CD8-positive, alpha-beta memory T cell (primary cell): ENCODE measurements at regions not wholly inside any gene's neighbourhood (a gene's known extent, or its start where the extent isn't known, plus 50 kb on each side); places are given as distances from the start of the nearest gene placed in this dataset.
A peak's percentile ranks its signal among the peaks of the same experiment; 100 is the strongest.

ENCODE experiments used
- CTCF ChIA-PET: fragments of 350-600 bp; sonication (Branson Sonifier 250); formaldehyde crosslinking; loops from one replicate; lab custom pipeline; 2021; ENCODE audit warnings: antibody characterized with exemption; lab: Charles Lee
- POLR2A ChIA-PET: fragments of 350-600 bp; sonication (Branson Sonifier 250); formaldehyde crosslinking; loops from one replicate; lab custom pipeline; 2021; ENCODE audit warnings: antibody characterized with exemption; lab: Charles Lee
- DNase-seq, 5 donors: peaks; one replicate each; pipeline versions ENCODE4 v3.0.0 to v3.0.0-alpha.2; 2020 to 2022; ENCODE audit warnings: mixed read lengths in 1 of 5
- H3K27ac ChIP-seq: one replicate; pipeline ENCODE4 v1.7.0; 2013; ENCODE audit warnings: low read depth, mild to moderate bottlenecking, low read length, moderate library complexity
- H3K27me3 ChIP-seq: 2 replicates; pipeline ENCODE4 v1.7.0; 2013; ENCODE audit warnings: low read length, mild to moderate bottlenecking; ENCODE audit not compliant: insufficient read depth, poor library complexity, severe bottlenecking
- H3K36me3 ChIP-seq: 2 replicates; pipeline ENCODE4 v1.7.0; 2013; ENCODE audit warnings: mild to moderate bottlenecking, low read length, moderate library complexity; ENCODE audit not compliant: insufficient read depth
- H3K4me1 ChIP-seq: 2 replicates; pipeline ENCODE4 v1.7.0; 2013; ENCODE audit warnings: mild to moderate bottlenecking, low read length, moderate library complexity; ENCODE audit not compliant: insufficient read depth
- H3K4me3 ChIP-seq: 2 replicates; pipeline ENCODE4 v1.7.0; 2013; ENCODE audit warnings: mild to moderate bottlenecking, low read length
- H3K9me3 ChIP-seq: 2 replicates; pipeline ENCODE4 v1.7.0; 2013; ENCODE audit warnings: mild to moderate bottlenecking, low read length
- H3K27ac Mint-ChIP-seq, 8 donors: one replicate each; pipeline ENCODE4 v1.8.0; 2020 to 2021; ENCODE audit warnings: mixed read lengths in 8 of 8, mild to moderate bottlenecking in 6 of 8, inconsistent platforms in 3 of 8, moderate library complexity in 3 of 8
- H3K27me3 Mint-ChIP-seq, 2 donors: one replicate each; pipeline ENCODE4 v1.8.0; 2020 to 2021; ENCODE audit warnings: mixed read lengths in 2 of 2, mild to moderate bottlenecking in 1 of 2, moderate library complexity in 1 of 2
- H3K36me3 Mint-ChIP-seq, 3 donors: one replicate each; pipeline ENCODE4 v1.8.0; 2020 to 2021; ENCODE audit warnings: mixed read lengths in 3 of 3, inconsistent platforms in 1 of 3, mild to moderate bottlenecking in 1 of 3
- H3K4me1 Mint-ChIP-seq, 3 donors: one replicate each; pipeline ENCODE4 v1.8.0; 2020 to 2021; ENCODE audit warnings: mixed read lengths in 3 of 3, inconsistent platforms in 1 of 3, mild to moderate bottlenecking in 1 of 3
- H3K4me3 Mint-ChIP-seq, 7 donors: one replicate each; pipeline ENCODE4 v1.8.0; 2020 to 2021; ENCODE audit warnings: mixed read lengths in 7 of 7, mild to moderate bottlenecking in 6 of 7, moderate library complexity in 4 of 7, inconsistent platforms in 2 of 7
- H3K9me3 Mint-ChIP-seq, 5 donors: one replicate each; pipeline ENCODE4 v1.8.0; 2020 to 2022; ENCODE audit warnings: mixed read lengths in 5 of 5, mild to moderate bottlenecking in 3 of 5, moderate library complexity in 2 of 5, inconsistent platforms in 1 of 5

GRCh38 chr12:114269153-114269552, 136.8 kb downstream of the TBX5 start:
- H3K36me3 ChIP-seq: no peaks in the 10 kb centered on the region
- no peaks in the 10 kb centered on the region for H3K9me3 ChIP-seq
- ChIA-PET CTCF (no interaction called here), POLR2A (no interaction called here)
- Mint-ChIP-seq H3K27me3 (peaks cover 2 to 8% of the 10 kb centered on the region in 2 donors), H3K9me3 (no peaks in the 10 kb centered on the region), H3K27ac (no peak overlapping the region), H3K4me3 (no peak overlapping the region), H3K4me1 (no peaks in the 10 kb centered on the region), H3K36me3 (no peaks in the 10 kb centered on the region)
- no peak overlapping the region for H3K4me3 ChIP-seq
- no peak for DNase-seq
- no peaks in the 10 kb centered on the region for H3K27me3 ChIP-seq
- no peak overlapping the region for H3K27ac ChIP-seq
- no peaks in the 10 kb centered on the region for H3K4me1 ChIP-seq

DNA sequence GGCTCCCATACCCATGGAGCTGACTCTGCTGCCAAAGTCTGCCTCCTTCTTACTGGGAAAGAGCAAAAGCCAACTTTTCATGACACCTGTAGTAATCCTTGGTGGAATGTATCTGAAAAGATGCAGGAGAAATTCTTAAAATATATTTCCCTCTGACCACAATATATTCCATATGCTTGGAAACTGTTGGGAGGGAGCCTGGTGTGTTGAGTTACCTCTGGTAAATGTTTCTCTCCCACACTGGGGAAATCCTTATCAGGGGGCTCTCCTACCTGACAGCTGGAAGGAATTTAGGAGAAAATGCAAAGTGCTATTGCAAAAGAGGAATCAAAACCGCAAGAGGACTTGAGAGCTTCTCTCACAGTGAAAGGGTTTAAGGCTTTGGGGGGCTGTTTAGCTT, 139.4 kb downstream of the TBX5 start:
- H3K27me3 ChIP-seq: no peaks in the 10 kb centered on the region
- H3K27ac ChIP-seq: no peak overlapping the region
- no peaks in the 10 kb centered on the region for H3K9me3 Mint-ChIP-seq
- H3K4me1 Mint-ChIP-seq: no peaks in the 10 kb centered on the region
- H3K36me3 ChIP-seq: no peaks in the 10 kb centered on the region
- no peaks in the 10 kb centered on the region for H3K27me3 Mint-ChIP-seq
- no peaks in the 10 kb centered on the region for H3K4me1 ChIP-seq
- no peak overlapping the region for H3K4me3 ChIP-seq
- H3K27ac Mint-ChIP-seq: peak overlapping the region in 1 of 8 donors; percentile 23
- no peaks in the 10 kb centered on the region for H3K9me3 ChIP-seq
- H3K36me3 Mint-ChIP-seq: no peaks in the 10 kb centered on the region
- ChIA-PET POLR2A (no interaction called here), CTCF (no interaction called here)
- H3K4me3 Mint-ChIP-seq: no peak overlapping the region
- DNase-seq: no peak

GRCh38 chr12:114265036-114265435, 140.9 kb downstream of the TBX5 start:
- ChIA-PET CTCF (no interaction called here), POLR2A (no interaction called here)
- H3K4me1 Mint-ChIP-seq: no peaks in the 10 kb centered on the region
- H3K27me3 Mint-ChIP-seq: no peaks in the 10 kb centered on the region
- H3K4me3 ChIP-seq: no peak overlapping the region
- H3K4me1 ChIP-seq: no peaks in the 10 kb centered on the region
- no peak overlapping the region for H3K4me3 Mint-ChIP-seq
- H3K27me3 ChIP-seq: no peaks in the 10 kb centered on the region
- no peaks in the 10 kb centered on the region for H3K36me3 Mint-ChIP-seq
- DNase-seq: no peak
- no peaks in the 10 kb centered on the region for H3K36me3 ChIP-seq
- peak overlapping the region in 1 of 8 donors; percentile 31 for H3K27ac Mint-ChIP-seq
- no peak overlapping the region for H3K27ac ChIP-seq
- H3K9me3 Mint-ChIP-seq: peaks cover 0 to 1% (median 0%) of the 10 kb centered on the region in 5 donors
- H3K9me3 ChIP-seq: no peaks in the 10 kb centered on the region

GRCh38 chr12:114263056-114263805, 142.7 kb downstream of the TBX5 start:
- Mint-ChIP-seq H3K4me1 (no peaks in the 10 kb centered on the region), H3K27me3 (no peaks in the 10 kb centered on the region), H3K4me3 (no peak overlapping the region), H3K36me3 (no peaks in the 10 kb centered on the region), H3K9me3 (peaks cover 0 to 3% (median 0%) of the 10 kb centered on the region in 5 donors), H3K27ac (no peak overlapping the region)
- CTCF ChIA-PET: no interaction called here
- no peak for DNase-seq
- Histone ChIP-seq H3K36me3 (no peaks in the 10 kb centered on the region), H3K4me1 (no peaks in the 10 kb centered on the region), H3K27me3 (no peaks in the 10 kb centered on the region), H3K4me3 (no peak overlapping the region), H3K27ac (no peak overlapping the region), H3K9me3 (no peaks in the 10 kb centered on the region)
- POLR2A ChIA-PET: no interaction called here

GRCh38 chr12:114257687-114258086, 148.3 kb downstream of the TBX5 start:
- Histone ChIP-seq H3K36me3 (no peaks in the 10 kb centered on the region), H3K27me3 (no peaks in the 10 kb centered on the region), H3K9me3 (no peaks in the 10 kb centered on the region), H3K4me1 (no peaks in the 10 kb centered on the region), H3K27ac (no peak overlapping the region), H3K4me3 (no peak overlapping the region)
- Mint-ChIP-seq H3K4me3 (no peak overlapping the region), H3K36me3 (peaks cover 0 to 3% (median 0%) of the 10 kb centered on the region in 3 donors), H3K27me3 (peaks cover 2 to 13% of the 10 kb centered on the region in 2 donors), H3K27ac (no peak overlapping the region), H3K4me1 (no peaks in the 10 kb centered on the region), H3K9me3 (peaks cover 0 to 11% (median 3%) of the 10 kb centered on the region in 5 donors)
- ChIA-PET POLR2A (no interaction called here), CTCF (no interaction called here)
- DNase-seq: no peak

DNA sequence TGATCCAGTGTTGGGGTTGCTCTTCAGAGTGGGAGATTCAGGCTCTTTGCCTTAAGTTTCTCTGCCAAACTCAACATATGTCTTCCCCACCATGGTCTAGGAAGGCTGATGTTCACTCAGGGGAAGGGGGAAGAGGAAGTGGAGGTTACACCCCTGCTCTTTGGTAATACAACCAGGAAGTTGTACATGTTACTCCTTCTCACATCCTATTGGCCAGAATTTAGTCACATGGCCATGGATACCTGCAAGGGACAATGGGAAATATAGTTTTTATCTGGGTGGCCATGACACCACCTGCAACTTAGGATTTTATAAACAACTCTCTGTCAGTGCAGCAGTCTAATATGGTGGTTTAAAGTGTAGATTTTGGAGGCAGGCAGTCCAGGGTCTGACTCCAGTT, 150.9 kb downstream of the TBX5 start:
- H3K27me3 ChIP-seq: no peaks in the 10 kb centered on the region
- no peaks in the 10 kb centered on the region for H3K9me3 ChIP-seq
- DNase-seq: no peak
- Mint-ChIP-seq H3K4me3 (no peak overlapping the region), H3K9me3 (peaks cover 0 to 11% (median 3%) of the 10 kb centered on the region in 5 donors), H3K27ac (no peak overlapping the region), H3K27me3 (peaks cover 2 to 13% of the 10 kb centered on the region in 2 donors), H3K36me3 (peaks cover 0 to 3% (median 0%) of the 10 kb centered on the region in 3 donors), H3K4me1 (no peaks in the 10 kb centered on the region)
- no peak overlapping the region for H3K4me3 ChIP-seq
- ChIA-PET CTCF (no interaction called here), POLR2A (no interaction called here)
- no peak overlapping the region for H3K27ac ChIP-seq
- H3K4me1 ChIP-seq: no peaks in the 10 kb centered on the region
- no peaks in the 10 kb centered on the region for H3K36me3 ChIP-seq

GRCh38 chr12:114253976-114254778, 151.8 kb downstream of the TBX5 start:
- CTCF ChIA-PET: no interaction called here
- DNase-seq: no peak
- POLR2A ChIA-PET: no interaction called here

DNA sequence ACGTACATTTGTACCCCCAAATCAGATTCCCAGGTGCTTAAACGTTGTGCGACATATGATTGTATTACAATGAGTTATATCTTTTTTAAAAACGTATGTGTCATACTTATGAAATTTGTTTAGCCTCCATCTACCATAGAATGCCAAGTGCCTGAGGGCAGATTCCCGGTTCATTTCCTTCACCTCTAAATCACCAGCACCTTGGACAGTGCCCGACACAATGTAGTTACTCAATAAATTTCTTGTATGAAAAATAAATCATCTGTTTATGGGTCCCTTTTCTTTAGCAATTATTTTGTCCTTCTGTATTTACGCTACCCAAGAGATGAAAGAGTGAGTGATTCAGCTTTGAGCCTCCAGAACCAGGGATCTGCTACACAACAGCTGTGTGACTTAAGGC, 157.4 kb downstream of the TBX5 start:
- Mint-ChIP-seq H3K27ac (no peak overlapping the region), H3K4me1 (no peaks in the 10 kb centered on the region), H3K27me3 (peaks cover 5 to 6% of the 10 kb centered on the region in 2 donors), H3K4me3 (no peak overlapping the region), H3K36me3 (peaks cover 0 to 5% (median 0%) of the 10 kb centered on the region in 3 donors), H3K9me3 (peaks cover 0 to 5% (median 2%) of the 10 kb centered on the region in 5 donors)
- no peaks in the 10 kb centered on the region for H3K9me3 ChIP-seq
- no peak for DNase-seq
- H3K4me1 ChIP-seq: no peaks in the 10 kb centered on the region
- ChIA-PET POLR2A (no interaction called here), CTCF (no interaction called here)
- H3K27me3 ChIP-seq: no peaks in the 10 kb centered on the region
- H3K27ac ChIP-seq: no peak overlapping the region
- H3K4me3 ChIP-seq: no peak overlapping the region
- no peaks in the 10 kb centered on the region for H3K36me3 ChIP-seq

More at GRCh38 chr12:114253976-114254778, 151.8 kb downstream of the TBX5 start:
- Histone ChIP-seq H3K9me3 (no peaks in the 10 kb centered on the region), H3K27me3 (no peaks in the 10 kb centered on the region), H3K27ac (no peak overlapping the region), H3K36me3 (no peaks in the 10 kb centered on the region), H3K4me1 (no peaks in the 10 kb centered on the region), H3K4me3 (no peak overlapping the region)
- peaks cover 2 to 13% of the 10 kb centered on the region in 2 donors for H3K27me3 Mint-ChIP-seq
- no peak overlapping the region for H3K4me3 Mint-ChIP-seq
- H3K36me3 Mint-ChIP-seq: peaks cover 0 to 3% (median 0%) of the 10 kb centered on the region in 3 donors
- H3K27ac Mint-ChIP-seq: no peak overlapping the region
- no peaks in the 10 kb centered on the region for H3K4me1 Mint-ChIP-seq
- H3K9me3 Mint-ChIP-seq: peaks cover 0 to 11% (median 3%) of the 10 kb centered on the region in 5 donors
